CD1c-positive myeloid dendritic cell (primary cell): ENCODE measurements at regions not wholly inside any gene's neighbourhood (a gene's known extent, or its start where the extent isn't known, plus 50 kb on each side); places are given as distances from the start of the nearest gene placed in this dataset.

Experiments
- DNase-seq: peaks from one replicate; pipeline ENCODE4 v3.0.0-alpha.2; 2016; ENCODE audit errors: extremely low spot score

GRCh38 chr4:35689870-35690269, 554.4 kb downstream of the ARAP2 start:
- DNase-seq, result no peak

- no peak for DNase-seq
Measured at GRCh38 chr4:35690271-35690670, 554.0 kb downstream of the ARAP2 start.

- no peak for DNase-seq
Measured at GRCh38 chr4:35695003-35695402, 549.3 kb downstream of the ARAP2 start.

DNA sequence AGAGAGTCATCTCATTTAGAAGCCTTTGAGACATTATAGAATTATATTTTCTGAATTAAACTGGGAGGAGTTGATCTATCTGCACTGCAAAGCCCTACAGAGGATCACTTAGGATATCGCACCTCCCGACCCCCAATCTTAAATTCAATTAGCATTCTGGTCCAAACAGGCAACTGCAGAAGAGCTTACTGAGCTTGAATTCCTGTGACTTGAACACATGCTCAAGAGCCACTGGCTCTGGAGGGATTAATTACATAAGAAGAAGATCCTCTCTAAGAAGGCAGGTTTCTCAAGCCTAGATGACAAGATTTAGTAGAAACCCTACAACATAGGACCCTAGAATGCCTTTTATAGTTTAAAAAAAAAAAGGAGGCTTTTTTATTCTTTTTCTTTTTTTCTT, 548.9 kb downstream of the ARAP2 start:
- no peak for DNase-seq

DNA sequence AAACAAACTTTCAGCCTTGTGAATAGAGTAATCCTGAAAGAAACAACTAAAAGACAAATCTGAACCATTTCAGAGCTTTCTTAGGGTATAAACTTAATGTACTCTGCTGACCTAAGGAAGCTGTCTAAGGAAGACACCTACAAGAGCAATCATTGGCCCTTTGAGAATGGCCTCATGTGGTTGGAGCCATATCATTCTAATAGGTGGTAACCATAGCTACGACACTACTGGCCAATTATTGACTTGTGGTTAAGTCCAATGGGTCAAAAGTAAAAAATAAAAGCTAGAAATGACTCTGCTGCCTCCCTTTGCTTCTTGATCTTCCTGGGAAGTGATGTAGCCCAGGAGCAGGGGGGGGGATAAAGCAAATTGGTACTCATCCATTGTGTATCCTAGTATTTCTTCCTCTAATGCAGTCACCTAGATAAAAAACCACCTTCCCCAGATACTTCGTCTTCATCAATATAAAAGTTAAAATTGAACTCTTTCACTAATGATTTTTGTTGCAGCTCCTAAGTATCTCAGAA, 547.0 kb downstream of the ARAP2 start:
- DNase-seq, result no peak

DNA sequence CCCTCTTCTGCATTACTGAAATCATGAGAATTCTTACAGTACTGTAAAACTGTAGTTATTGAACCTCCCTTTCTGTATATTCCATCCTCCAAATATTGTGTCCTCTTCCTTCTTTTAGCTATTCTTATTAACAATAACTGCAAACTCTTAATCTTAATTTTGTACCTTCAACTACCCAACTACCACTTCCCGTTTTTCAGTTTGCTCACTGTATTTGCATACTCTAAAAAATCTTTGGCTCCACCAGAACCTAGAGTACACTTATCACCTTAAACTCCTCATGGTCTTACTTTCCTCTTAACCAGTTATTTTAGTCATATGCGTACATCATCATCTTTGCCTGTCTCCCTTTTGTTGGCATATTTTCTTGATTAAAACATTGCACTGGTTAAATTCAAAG, 543.7 kb downstream of the ARAP2 start:
- no peak for DNase-seq

DNA sequence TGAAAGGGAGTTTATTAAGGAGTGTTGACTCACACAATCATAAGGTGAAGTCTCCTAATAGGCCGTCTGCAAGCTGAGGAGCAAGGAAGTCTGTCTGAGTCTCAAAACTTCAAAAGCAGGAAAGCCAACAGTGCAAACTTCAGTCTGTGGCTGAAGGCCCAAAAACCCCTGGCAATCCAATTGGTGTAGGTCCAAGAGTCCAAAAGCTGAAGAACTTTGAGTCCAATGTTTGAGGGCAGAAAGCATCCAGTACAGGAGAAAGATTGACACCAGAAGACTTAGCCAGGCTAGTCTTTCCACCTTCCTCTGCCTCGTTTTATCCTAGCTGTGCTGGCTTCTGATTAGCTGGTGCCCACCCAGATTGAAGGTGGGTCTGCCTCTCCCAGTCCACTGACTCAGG, 535.2 kb downstream of the ARAP2 start:
- DNase-seq, result no peak

DNA sequence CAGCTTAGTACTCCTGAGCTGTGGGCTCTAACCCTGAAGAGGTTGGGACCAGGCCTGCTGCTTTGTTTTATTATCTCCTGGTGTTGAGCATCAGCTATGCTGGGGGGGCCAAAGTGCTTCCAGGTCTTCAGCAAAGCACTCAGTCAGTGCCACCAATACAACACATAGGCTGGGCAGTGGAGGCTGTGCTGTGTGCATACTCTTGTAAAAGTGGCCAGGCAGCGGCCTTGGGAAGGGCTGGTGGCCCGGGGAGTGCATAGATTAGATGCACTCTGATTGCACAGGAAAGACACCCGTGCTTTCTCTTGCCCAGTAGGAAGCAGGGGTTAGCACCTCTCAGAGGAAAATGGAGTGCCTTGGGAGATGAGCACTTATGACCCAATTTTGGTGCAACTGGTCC, 534.0 kb downstream of the ARAP2 start:
- DNase-seq, result no peak

DNA sequence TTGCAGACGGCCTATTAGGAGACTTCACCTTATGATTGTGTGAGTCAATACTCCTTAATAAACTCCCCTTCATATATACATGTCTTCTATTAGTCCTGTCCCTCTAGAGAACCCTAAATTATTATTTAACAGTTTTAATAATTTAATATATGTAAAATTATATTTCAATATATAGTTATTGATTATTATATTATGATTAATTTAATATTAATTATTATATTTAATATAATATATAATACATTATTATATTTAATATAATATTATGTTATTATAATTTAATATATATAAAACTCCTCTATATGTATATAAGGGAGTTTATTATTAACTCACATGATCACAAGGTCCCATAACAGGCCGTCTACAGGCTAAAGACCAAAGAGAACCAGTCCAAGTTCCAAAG, 533.2 kb downstream of the ARAP2 start:
- DNase-seq, result no peak

- no peak for DNase-seq
Measured at GRCh38 chr4:35723973-35724372, 520.3 kb downstream of the ARAP2 start.

- no peak for DNase-seq
Measured at GRCh38 chr4:35725131-35725530, 519.2 kb downstream of the ARAP2 start.

GRCh38 chr4:35730414-35730813, 513.9 kb downstream of the ARAP2 start:
- no peak for DNase-seq

- no peak for DNase-seq
Measured at GRCh38 chr4:35734381-35735098, 509.8 kb downstream of the ARAP2 start.

DNA sequence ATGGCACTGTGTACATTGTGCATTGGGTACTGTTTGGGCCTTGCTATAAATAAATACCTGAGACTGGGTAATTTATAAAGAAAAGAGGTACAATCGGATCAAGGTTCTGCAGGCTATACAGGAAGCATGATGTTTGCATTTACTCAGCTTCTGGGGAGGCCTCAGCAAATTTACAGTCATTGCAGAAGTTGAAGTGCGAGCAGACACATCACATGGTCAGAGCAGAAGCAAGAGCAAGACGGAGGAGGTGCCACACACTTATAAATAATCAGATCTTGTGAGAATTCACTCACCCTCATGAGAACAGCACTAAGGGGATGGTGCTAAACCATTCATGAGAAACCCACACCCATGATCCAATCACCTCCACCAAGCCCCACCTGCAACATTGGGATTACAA, 505.0 kb downstream of the ARAP2 start:
- no peak for DNase-seq

DNA sequence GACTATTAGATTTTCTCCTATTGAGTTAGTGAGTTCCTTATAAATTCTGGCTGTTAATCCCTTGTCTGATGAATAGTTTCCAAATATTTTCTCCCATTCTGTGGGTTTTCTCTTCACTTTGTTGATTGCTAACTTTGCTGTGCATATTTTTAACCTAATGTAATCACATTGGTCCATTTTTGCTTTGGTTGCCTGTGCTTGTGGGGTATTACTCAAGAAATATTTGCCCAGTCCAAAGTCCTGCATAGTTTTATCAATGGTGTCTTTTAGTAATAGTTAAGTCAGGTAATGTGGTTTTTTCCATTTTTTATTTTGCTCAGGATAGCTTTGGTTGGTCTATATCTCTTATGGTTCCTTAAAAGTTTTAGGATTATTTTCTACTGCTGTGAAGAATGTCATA, 490.3 kb downstream of the ARAP2 start:
- DNase-seq, result no peak

- DNase-seq, result no peak
Measured at GRCh38 chr4:35757836-35758235, 486.5 kb downstream of the ARAP2 start.

DNA sequence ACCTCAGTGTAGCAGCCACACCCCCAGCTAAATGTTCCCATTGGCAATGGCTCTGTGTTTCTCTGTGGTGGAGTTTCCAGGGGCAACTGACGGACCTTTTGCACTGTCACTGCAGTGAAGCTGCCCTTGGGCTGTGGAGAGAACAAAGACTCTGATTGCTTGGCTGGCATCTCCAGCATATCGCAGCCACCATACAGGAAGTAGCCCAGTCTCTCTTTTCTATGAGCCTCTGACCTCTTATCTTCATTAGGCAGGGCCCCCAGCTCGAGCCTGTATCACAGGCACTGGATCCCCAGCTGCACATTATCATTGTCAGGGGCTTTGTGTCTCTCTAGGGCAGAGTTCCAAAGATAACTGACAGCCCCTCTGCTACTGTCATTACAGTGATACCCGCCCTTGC, 483.5 kb downstream of the ARAP2 start:
- DNase-seq, result no peak

DNA sequence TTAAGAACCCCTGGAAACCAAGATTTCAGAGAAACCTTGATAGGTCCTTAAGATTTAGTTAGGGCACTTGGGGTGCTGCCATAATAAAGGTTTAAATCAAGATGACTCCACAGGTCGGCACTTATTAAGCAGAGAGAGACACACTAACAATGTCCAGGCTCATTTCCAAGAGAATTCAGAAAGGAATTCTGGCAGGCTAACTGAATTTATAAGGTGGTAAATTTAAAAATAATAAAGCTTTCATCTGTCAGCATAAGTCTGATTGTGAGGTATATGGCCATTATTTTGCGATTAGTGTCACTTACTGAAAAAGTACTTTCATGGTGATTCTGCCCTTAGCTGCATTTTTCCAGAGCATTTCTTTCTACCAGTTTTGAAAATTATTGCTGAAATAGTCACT, 472.7 kb downstream of the ARAP2 start:
- no peak for DNase-seq

DNA sequence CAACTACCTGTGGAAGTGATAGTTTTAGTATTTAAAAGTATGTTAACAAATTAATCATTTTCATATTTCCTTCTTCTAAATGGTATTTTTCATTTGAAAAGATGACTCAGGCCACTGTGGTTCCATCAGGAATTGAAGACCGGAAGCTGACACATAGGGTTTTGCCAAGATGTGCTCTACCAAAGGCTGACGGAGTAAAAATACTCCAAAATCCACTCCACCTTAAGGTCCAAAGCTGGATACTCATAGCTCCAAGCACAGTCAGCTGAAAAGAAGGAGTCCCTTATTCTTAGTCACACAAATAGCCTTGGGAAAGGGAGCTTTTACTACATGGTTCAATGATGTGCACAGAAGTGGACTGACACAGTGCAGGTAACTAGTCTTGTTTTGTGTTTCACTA, 472.0 kb downstream of the ARAP2 start:
- DNase-seq, result no peak

- no peak for DNase-seq
Measured at GRCh38 chr4:35789899-35790574, 454.3 kb downstream of the ARAP2 start.

GRCh38 chr4:35793045-35793722, 451.1 kb downstream of the ARAP2 start:
- DNase-seq, result no peak

GRCh38 chr4:35793766-35794165, 450.5 kb downstream of the ARAP2 start:
- DNase-seq, result no peak

DNA sequence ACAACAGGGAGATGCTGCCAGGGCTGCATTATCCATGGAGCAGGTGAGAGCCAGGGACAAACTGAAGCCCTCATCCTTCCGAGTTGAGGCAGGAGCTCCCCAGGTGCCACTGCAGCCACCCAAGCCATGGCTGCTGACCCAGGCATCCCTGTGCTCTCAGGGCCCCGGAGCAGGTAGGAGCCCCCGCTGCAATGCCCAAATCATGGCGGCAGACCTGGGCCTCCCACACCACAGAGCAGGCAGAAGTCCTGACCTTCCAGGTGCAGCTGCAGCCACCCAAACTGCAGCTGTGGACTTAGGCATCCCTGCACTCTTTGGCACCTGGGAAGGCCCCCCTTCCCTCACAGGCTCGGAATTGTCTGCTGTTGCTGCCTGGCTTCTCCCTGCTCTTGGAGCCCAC, 443.6 kb downstream of the ARAP2 start:
- no peak for DNase-seq
